Kidney capillary endothelial cell (primary cell): ENCODE measurements at regions not wholly inside any gene's neighbourhood (a gene's known extent, or its start where the extent isn't known, plus 50 kb on each side); places are given as distances from the start of the nearest gene placed in this dataset.
"Not testable (repeated sequence)": the region's sequence is repeated elsewhere in the genome, so short reads cannot be mapped to it uniquely, and the experiment has no call there.

Source experiments
- DNase-seq: peaks from one replicate; pipeline ENCODE4 v3.0.0-alpha.2; 2018; ENCODE audit warnings: low spot score

DNA sequence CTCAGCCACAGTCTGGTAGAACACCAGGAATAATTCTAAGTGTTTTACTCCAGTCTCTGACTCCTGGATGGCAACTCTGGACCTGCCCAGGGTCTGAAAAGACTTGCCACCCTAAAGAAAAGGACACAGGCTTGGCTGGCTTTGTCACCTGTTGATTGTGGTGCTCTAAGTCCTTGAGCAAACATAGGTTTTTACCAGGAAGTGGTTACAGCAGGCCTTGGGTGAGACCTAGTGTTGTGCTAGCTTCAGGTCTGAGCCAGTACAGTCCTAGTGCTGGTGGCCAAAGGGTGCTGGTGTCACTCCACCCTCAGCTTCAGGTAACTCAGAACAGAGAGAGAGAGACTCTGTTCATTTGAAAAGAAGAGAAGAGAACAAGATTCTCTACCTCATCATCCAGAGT lies 1239.4 kb upstream of the CRIM1 start:
- DNase-seq, result no peak

DNA sequence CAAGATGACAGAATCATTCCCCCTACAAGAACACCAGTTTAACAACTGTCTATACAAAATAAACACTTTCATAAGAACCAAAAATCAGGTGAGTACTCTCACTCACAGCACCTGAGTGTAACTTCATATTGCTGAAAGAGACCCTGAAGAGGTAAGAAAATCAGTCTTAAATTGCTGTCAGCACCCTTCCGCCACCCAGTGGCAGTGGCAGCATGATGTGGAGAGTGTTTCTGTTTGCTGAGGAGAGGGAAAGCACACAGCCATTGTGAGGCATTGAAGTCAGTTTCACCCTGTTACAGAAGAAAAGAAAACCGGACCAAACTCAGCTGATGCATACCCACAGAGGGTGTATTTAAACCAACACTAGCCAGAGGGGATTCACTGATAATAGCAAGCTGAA lies 1240.8 kb upstream of the CRIM1 start:
- DNase-seq, result no peak

- DNase-seq, result not testable (repeated sequence)
These were observed 1243.2 kb upstream of the CRIM1 start for GRCh38 chr2:35112367-35112766.

GRCh38 chr2:35104309-35104708 lies 1251.3 kb upstream of the CRIM1 start:
- no peak for DNase-seq

DNA sequence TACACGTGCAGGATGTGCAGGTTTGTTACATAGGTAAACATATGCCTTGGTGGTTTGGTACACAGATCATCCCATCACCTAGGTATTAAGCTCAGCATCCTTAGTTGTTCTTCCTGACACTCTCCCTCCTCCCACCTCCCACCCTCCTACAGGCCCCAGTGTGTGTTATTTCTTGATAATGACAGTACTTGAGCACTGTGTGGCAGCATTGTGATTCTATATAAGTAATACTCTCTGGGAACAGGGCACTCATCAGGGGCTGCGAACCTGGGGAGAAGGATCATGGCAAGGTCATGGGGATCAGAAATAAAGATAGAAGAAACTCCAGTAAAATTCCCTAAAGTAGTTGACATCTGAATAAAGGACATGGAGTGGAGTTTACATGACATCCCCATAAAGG lies 1256.2 kb upstream of the CRIM1 start:
- DNase-seq, result no peak

GRCh38 chr2:35082072-35082471 lies 1273.5 kb upstream of the CRIM1 start:
- DNase-seq, result no peak

GRCh38 chr2:35081622-35082015 lies 1274.0 kb upstream of the CRIM1 start:
- DNase-seq, result no peak

GRCh38 chr2:35081001-35081621 lies 1274.5 kb upstream of the CRIM1 start:
- no peak for DNase-seq

DNA sequence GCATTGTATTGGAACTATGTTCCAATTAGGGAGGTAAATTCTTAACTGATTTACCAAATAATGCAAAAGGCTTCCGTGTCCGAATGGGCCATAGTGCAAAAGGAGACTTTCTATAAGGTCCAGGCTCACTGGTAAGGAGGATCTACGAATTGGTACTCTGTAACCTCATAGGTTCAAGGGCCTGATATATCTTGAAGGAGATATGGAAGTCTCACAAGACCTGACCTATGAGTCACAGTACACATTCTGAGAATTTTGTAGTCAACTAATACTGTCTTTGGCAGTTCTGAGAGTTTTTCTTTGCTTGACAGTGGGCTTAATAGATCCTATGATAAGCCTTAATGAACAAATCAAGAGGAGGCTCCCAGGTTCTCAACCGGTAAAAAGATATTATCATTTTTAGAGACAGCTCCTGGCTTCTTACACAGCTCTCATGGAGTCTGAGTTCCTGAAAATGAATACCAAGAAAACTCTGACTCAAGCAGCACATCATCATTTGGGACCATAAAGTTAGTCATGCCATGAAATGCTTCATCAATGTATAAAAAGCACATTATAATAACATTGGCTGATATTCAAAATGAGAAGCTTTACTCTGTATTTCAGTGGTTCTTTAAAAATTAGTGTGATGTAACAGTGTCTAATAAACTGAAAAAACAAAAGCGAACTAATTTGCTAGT lies 1275.2 kb upstream of the CRIM1 start:
- DNase-seq, result no peak

- DNase-seq, result no peak
These were observed 1288.2 kb upstream of the CRIM1 start for GRCh38 chr2:35067420-35067819.

GRCh38 chr2:35063836-35064235 lies 1291.7 kb upstream of the CRIM1 start:
- DNase-seq, result no peak

DNA sequence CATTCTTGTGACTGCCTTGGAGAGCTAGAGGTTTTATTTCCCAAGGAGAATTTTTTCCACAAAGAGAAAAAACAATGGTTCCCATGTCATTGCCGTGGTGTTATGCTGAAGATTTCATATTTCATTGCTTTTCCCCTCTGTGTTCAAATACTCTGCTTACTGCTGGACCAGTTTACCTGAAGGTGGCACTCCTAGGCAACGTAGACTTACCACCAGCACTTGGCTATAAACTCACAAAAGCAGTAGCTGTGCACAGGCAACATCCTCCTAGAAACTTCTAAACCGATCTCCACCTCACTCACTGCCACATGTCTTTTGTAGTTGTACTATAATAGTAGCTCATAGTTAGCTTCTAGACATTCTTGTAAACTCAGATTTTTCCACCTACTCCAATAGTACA lies 1319.7 kb upstream of the CRIM1 start:
- DNase-seq, result no peak

- no peak for DNase-seq
These were observed 1321.8 kb upstream of the CRIM1 start for GRCh38 chr2:35033748-35034147.

GRCh38 chr2:35023545-35023944 lies 1332.0 kb upstream of the CRIM1 start:
- no peak for DNase-seq

- no peak for DNase-seq
These were observed 1355.1 kb upstream of the CRIM1 start for GRCh38 chr2:35000453-35000852.

DNA sequence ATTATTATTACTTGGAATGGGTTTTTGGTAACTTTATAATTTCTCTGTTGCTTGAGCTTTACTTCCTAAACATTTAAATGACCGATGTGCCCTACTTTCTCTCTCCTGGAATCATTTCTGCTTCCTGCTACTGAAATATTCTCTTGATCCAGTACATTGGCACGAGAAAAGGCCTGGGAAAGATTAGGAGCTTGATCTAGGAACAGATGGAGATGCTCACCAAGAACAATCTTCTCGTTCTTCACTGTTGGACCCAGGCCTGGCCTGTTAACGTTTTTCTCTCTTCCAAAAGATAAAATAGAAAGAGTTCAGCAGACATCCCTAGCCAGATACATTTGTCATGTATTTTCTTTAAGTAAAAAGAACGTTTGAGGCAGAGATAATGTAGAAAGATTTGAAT lies 1356.8 kb upstream of the CRIM1 start:
- DNase-seq, result no peak

GRCh38 chr2:34997779-34998178 lies 1357.8 kb upstream of the CRIM1 start:
- no peak for DNase-seq

- DNase-seq, result no peak
These were observed 1360.4 kb upstream of the CRIM1 start for GRCh38 chr2:34995196-34995595.

- no peak for DNase-seq
These were observed 1363.9 kb upstream of the CRIM1 start for GRCh38 chr2:34991508-34992274.

DNA sequence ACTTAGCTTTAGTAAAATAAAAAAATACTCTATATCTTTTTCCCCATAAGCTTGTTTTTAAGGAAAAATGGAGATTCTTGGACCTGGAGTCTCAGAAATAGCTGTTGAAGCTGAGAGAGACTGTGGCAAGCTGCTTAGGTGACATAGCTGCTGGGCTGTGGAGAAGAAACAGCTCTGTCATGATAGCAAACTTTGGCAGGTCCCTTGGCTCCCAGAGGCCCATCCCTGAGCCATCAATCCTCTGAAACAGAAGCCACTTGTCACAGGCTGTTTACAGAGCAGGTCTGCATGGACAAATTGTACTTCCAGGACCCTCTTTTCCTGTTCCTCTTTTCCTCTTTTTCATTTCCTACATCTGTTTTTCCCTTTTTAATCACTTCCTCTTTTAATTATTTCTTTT lies 1370.1 kb upstream of the CRIM1 start:
- DNase-seq, result no peak

DNA sequence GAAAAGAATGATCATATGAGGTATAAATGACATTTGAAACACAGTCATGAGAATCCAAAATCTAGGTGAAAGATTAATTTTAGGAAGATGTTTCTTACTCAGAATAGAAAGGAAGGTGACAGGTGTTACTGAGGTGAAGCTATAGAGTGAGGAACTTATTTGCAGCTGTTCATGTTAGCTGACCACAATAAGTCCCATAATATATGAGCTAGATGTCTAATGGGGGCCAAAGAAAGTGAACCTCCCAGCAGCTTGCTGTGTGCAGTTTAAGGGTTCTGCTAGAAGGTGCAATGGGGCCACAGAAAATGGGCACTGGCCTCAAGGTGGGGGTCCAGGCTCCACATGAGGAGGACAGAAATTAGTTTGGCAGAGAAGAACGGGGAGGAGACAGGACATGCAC lies 1374.9 kb upstream of the CRIM1 start:
- DNase-seq, result no peak

GRCh38 chr2:34979148-34979547 lies 1376.4 kb upstream of the CRIM1 start:
- DNase-seq, result no peak

- no peak for DNase-seq
These were observed 1362.7 kb upstream of the FAM98A start for GRCh38 chr2:34961822-34962221.
